ENCODE measurements at regions not wholly inside any gene's neighbourhood (a gene's known extent, or its start where the extent isn't known, plus 50 kb on each side); places are given as distances from the start of the nearest gene placed in this dataset.

GRCh38 chr18:47411159-47411558 lies 159.7 kb upstream of the SKOR2 start:
- Histone ChIP-seq H3K27ac (no peak overlapping the region), H3K27me3 (replicated peaks; ENCODE audit: insufficient read depth) (no peaks in the 10 kb centered on the region), H3K4me1 (ENCODE audit: control insufficient read depth in 1 of 2, low read depth in 2 of 2) (no peaks in the 10 kb centered on the region), H3K9me3 (no peaks in the 10 kb centered on the region), H3K36me3 (no peaks in the 10 kb centered on the region), H3K4me3 (no peak overlapping the region)
- DNase-seq (ENCODE audit: low spot score) = no peak
- ATAC-seq (ENCODE audit: insufficient number of reproducible peaks, low FRiP score, low read depth) = no peak
- TF ChIP-seq CTCF (IDR thresholded peaks at IDR 0.05) = no peak

- no peaks in the 10 kb centered on the region for H3K36me3 ChIP-seq
- no peaks in the 10 kb centered on the region for H3K9me3 ChIP-seq
- TF ChIP-seq CTCF (IDR thresholded peaks at IDR 0.05) = no peak
- H3K4me3 ChIP-seq = no peak overlapping the region
- H3K4me1 ChIP-seq (ENCODE audit: control insufficient read depth in 1 of 2, low read depth in 2 of 2) = no peaks in the 10 kb centered on the region
- ATAC-seq (ENCODE audit: insufficient number of reproducible peaks, low FRiP score, low read depth) = no peak
- no peak overlapping the region for H3K27ac ChIP-seq
- H3K27me3 ChIP-seq (replicated peaks; ENCODE audit: insufficient read depth) = no peaks in the 10 kb centered on the region
- no peak for DNase-seq (ENCODE audit: low spot score)
These were observed 158.7 kb upstream of the SKOR2 start for GRCh38 chr18:47410139-47410538.

DNA sequence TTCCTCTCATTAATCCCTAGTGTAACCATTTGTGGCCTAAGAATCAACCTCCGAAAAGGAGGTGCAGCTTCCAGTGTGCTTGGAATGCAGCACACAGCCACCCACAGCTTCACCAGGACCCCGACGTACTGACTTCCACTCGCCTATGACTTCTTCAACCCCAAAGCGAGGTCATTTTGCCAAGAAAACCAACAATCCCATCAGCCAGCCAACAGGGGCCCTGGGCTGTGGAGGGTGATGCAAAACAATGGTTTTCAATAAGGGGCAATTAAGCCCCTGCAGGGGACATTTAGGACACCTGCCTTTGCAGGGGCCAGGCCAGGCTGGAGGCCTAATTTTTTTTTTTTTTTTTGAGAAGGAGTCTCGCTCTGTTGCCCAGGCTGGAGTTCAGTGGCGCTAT lies 158.1 kb upstream of the SKOR2 start:
- no peak overlapping the region for H3K27ac ChIP-seq
- H3K27me3 ChIP-seq (replicated peaks; ENCODE audit: insufficient read depth) = no peaks in the 10 kb centered on the region
- H3K4me3 ChIP-seq = no peak overlapping the region
- DNase-seq (ENCODE audit: low spot score) (no peak), ATAC-seq (ENCODE audit: insufficient number of reproducible peaks, low FRiP score, low read depth) (no peak)
- no peaks in the 10 kb centered on the region for H3K4me1 ChIP-seq (ENCODE audit: control insufficient read depth in 1 of 2, low read depth in 2 of 2)
- H3K9me3 ChIP-seq = no peaks in the 10 kb centered on the region
- no peak for TF ChIP-seq CTCF (IDR thresholded peaks at IDR 0.05)
- no peaks in the 10 kb centered on the region for H3K36me3 ChIP-seq

DNA sequence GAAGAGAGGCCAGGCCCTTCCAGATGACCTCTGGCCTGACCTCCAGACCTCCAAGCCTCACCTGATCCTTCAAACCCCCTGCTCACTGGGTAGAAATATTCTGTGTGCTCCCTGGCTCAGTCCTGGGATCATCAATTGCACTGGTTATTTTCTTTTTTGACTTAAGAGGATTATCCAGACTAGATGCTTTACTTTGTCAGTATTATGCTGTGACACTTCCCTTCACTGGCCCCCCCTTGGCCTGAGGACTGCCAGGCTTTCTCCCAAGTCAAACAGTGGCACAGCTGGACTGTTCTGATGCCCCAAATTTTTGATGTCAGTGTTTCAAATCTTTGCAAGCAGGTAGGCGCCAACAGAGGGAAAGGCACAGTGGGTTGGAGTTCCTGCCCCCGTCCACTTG lies 156.3 kb upstream of the SKOR2 start:
- no peaks in the 10 kb centered on the region for H3K36me3 ChIP-seq
- H3K9me3 ChIP-seq = no peaks in the 10 kb centered on the region
- TF ChIP-seq CTCF (IDR thresholded peaks at IDR 0.05) = no peak
- no peak for DNase-seq (ENCODE audit: low spot score)
- no peaks in the 10 kb centered on the region for H3K27me3 ChIP-seq (replicated peaks; ENCODE audit: insufficient read depth)
- no peak for ATAC-seq (ENCODE audit: insufficient number of reproducible peaks, low FRiP score, low read depth)
- no peak overlapping the region for H3K4me3 ChIP-seq
- H3K4me1 ChIP-seq (ENCODE audit: control insufficient read depth in 1 of 2, low read depth in 2 of 2) = no peaks in the 10 kb centered on the region
- H3K27ac ChIP-seq = no peak overlapping the region

GRCh38 chr18:47404845-47405244 lies 153.4 kb upstream of the SKOR2 start:
- TF ChIP-seq CTCF (IDR thresholded peaks at IDR 0.05) = no peak
- H3K4me3 ChIP-seq = no peak overlapping the region
- H3K9me3 ChIP-seq = no peaks in the 10 kb centered on the region
- H3K27ac ChIP-seq = no peak overlapping the region
- H3K36me3 ChIP-seq = no peaks in the 10 kb centered on the region
- DNase-seq (ENCODE audit: low spot score) (no peak), ATAC-seq (ENCODE audit: insufficient number of reproducible peaks, low FRiP score, low read depth) (no peak)
- no peaks in the 10 kb centered on the region for H3K27me3 ChIP-seq (replicated peaks; ENCODE audit: insufficient read depth)
- H3K4me1 ChIP-seq (ENCODE audit: control insufficient read depth in 1 of 2, low read depth in 2 of 2) = no peaks in the 10 kb centered on the region

Data from thoracic aorta (tissue), 2 donors.